CD14-positive monocyte (primary cell): ENCODE measurements at regions not wholly inside any gene's neighbourhood (a gene's known extent, or its start where the extent isn't known, plus 50 kb on each side); places are given as distances from the start of the nearest gene placed in this dataset.

Experiments used
- DNase-seq, 3 donors: peaks; one replicate each; pipeline ENCODE4 v3.0.0-alpha.2; 2011 to 2022
- H2AFZ ChIP-seq: 2 replicates; pipeline ENCODE4 v1.6.0; 2012; ENCODE audit warnings: mild to moderate bottlenecking, low read depth, low read length, inconsistent platforms; ENCODE audit not compliant: insufficient read depth, poor library complexity, severe bottlenecking
- H3K27ac ChIP-seq, 2 donors: 1 replicate in 1 of 2; 2 replicates in 1 of 2; pipeline ENCODE4 v1.5.1; 2012 to 2013; ENCODE audit warnings: low read length in 2 of 2, control low read depth in 1 of 2, inconsistent platforms in 1 of 2, low read depth in 1 of 2, mild to moderate bottlenecking in 1 of 2
- H3K27me3 ChIP-seq, 2 donors: one replicate each; pipeline versions ENCODE4 v1.6.0 to v1.6.1; 2011 to 2013; ENCODE audit warnings: low read length in 2 of 2; ENCODE audit not compliant: control insufficient read depth in 2 of 2, insufficient read depth in 2 of 2
- H3K36me3 ChIP-seq, 2 donors: replicated peaks in 1 of 2; 1 replicate in 1 of 2; 2 replicates in 1 of 2; pipeline versions ENCODE4 v1.5.1 to v1.6.1; 2012 to 2013; ENCODE audit warnings: low read length in 2 of 2, control low read depth in 1 of 2, inconsistent platforms in 1 of 2, mild to moderate bottlenecking in 1 of 2; ENCODE audit not compliant: insufficient read depth in 2 of 2, control insufficient read depth in 1 of 2
- H3K4me1 ChIP-seq, 2 donors: 1 replicate in 1 of 2; 2 replicates in 1 of 2; pipeline versions ENCODE4 v1.5.1 to v1.6.1; 2012 to 2013; ENCODE audit warnings: low read length in 2 of 2, control low read depth in 1 of 2, inconsistent platforms in 1 of 2, mild to moderate bottlenecking in 1 of 2, moderate library complexity in 1 of 2; ENCODE audit not compliant: insufficient read depth in 2 of 2, control insufficient read depth in 1 of 2
- H3K4me2 ChIP-seq: replicated peaks from 2 replicates; pipeline ENCODE3; 2012; ENCODE audit warnings: low read length, moderate library complexity, mild to moderate bottlenecking; ENCODE audit not compliant: poor library complexity, severe bottlenecking; ENCODE audit errors: extremely low read depth
- H3K4me3 ChIP-seq, 3 experiments: fragments of 200-600 bp in 1 of 3; sonication (generic) in 1 of 3; replicated peaks in 1 of 3; 1 replicate in 2 of 3; 2 replicates in 1 of 3; pipeline ENCODE4 v1.5.1; 2011 to 2013; ENCODE audit warnings: low read length in 3 of 3, mild to moderate bottlenecking in 3 of 3, control low read depth in 2 of 3, low read depth in 2 of 3, inconsistent platforms in 1 of 3, moderate library complexity in 1 of 3
- H3K79me2 ChIP-seq: 2 replicates; pipeline ENCODE4 v1.6.0; 2012; ENCODE audit warnings: mild to moderate bottlenecking, control low read depth, inconsistent platforms, low read length, moderate library complexity; ENCODE audit not compliant: insufficient read depth
- H3K9ac ChIP-seq: 2 replicates; pipeline ENCODE4 v1.6.0; 2017; ENCODE audit warnings: low read length, mild to moderate bottlenecking; ENCODE audit not compliant: insufficient read depth, poor library complexity, severe bottlenecking
- H3K9me3 ChIP-seq, 2 donors: replicated peaks in 1 of 2; 1 replicate in 1 of 2; 2 replicates in 1 of 2; pipeline versions ENCODE4 v1.5.1 to v1.6.1; 2012 to 2013; ENCODE audit warnings: low read length in 2 of 2, control low read depth in 1 of 2; ENCODE audit not compliant: control insufficient read depth in 1 of 2, insufficient read depth in 1 of 2
- H4K20me1 ChIP-seq: 2 replicates; pipeline ENCODE4 v1.6.0; 2012; ENCODE audit warnings: mild to moderate bottlenecking, low read length, control low read depth, moderate library complexity; ENCODE audit not compliant: insufficient read depth
- H3K27ac Mint-ChIP-seq, 7 donors: one replicate each; pipeline ENCODE4 v1.8.0; 2020; ENCODE audit warnings: mild to moderate bottlenecking in 7 of 7, mixed read lengths in 7 of 7, moderate library complexity in 6 of 7, inconsistent platforms in 2 of 7
- H3K27me3 Mint-ChIP-seq, 3 donors: one replicate each; pipeline ENCODE4 v1.8.0; 2021 to 2022; ENCODE audit warnings: low read depth in 3 of 3, mild to moderate bottlenecking in 3 of 3, mixed read lengths in 3 of 3, moderate library complexity in 3 of 3, inconsistent platforms in 1 of 3
- H3K36me3 Mint-ChIP-seq, 2 donors: one replicate each; pipeline ENCODE4 v1.8.0; 2020; ENCODE audit warnings: mixed read lengths in 2 of 2, inconsistent platforms in 1 of 2, mild to moderate bottlenecking in 1 of 2
- H3K4me1 Mint-ChIP-seq: one replicate; pipeline ENCODE4 v1.8.0; 2020; ENCODE audit warnings: mild to moderate bottlenecking, mixed read lengths
- H3K4me3 Mint-ChIP-seq, 2 donors: one replicate each; pipeline ENCODE4 v1.8.0; 2020; ENCODE audit warnings: mild to moderate bottlenecking in 2 of 2, mixed read lengths in 2 of 2, moderate library complexity in 1 of 2
- H3K9me3 Mint-ChIP-seq, 7 donors: one replicate each; pipeline ENCODE4 v1.8.0; 2020 to 2022; ENCODE audit warnings: mixed read lengths in 7 of 7, mild to moderate bottlenecking in 6 of 7, moderate library complexity in 6 of 7, inconsistent platforms in 2 of 7
- WGBS: methylation state at CpG from one replicate; pipeline ENCODE4 v1.1.5; 2013; ENCODE audit warnings: missing lambda C conversion rate; ENCODE audit not compliant: insufficient coverage; 5-methylcytosine and 5-hydroxymethylcytosine counted together
- intact Hi-C, 2 donors: fragments of 100-400 bp; cut with micrococcal nuclease; formaldehyde crosslinking; loops; one replicate each; pipeline versions ENCODE4 v1.15.0 to v1.15.1; 2023
- TF ChIP-seq, protein P1 (sequence below): fragments of 200-600 bp; IDR thresholded peaks from one replicate; pipeline ENCODE4 v1.8.0; 2022; ENCODE audit warnings: antibody characterized with exemption, mild to moderate bottlenecking

DNA sequence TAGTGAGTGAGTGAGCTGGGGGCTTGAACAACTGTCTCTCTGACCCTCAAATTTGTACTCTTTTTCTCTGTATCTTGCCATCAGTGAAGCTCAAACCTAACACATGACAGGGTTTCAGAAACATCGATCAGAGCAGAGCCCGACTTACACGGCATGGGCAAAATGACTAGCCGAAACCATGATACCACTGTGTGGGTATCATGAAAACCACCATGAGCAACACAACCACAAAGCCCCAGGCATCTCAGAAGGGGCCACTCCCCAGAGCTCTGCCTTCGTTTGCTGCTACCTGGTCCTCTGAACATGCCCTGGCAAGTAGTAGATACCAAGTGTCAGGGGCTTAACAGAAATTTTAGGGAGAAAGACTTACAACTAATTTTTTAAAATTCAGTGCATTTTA, 308.5 kb downstream of the WDR11 start:
- no peaks in the 10 kb centered on the region for H3K36me3 ChIP-seq
- H2AFZ ChIP-seq = no peak overlapping the region
- no peak overlapping the region for H3K4me2 ChIP-seq
- H3K36me3 Mint-ChIP-seq = no peaks in the 10 kb centered on the region
- peaks cover 3% of the 10 kb centered on the region for H3K4me1 Mint-ChIP-seq
- H3K9me3 ChIP-seq = no peaks in the 10 kb centered on the region
- intact Hi-C loops = no loop called here
- no peaks in the 10 kb centered on the region for H4K20me1 ChIP-seq
- peaks cover 3 to 16% (median 11%) of the 10 kb centered on the region in 7 donors for H3K9me3 Mint-ChIP-seq
- WGBS = 84% methylated on average over 4 of the region's 5 CpGs
- H3K9ac ChIP-seq = no peak overlapping the region
- H3K27ac ChIP-seq = no peak overlapping the region
- TF ChIP-seq, protein P1, sequence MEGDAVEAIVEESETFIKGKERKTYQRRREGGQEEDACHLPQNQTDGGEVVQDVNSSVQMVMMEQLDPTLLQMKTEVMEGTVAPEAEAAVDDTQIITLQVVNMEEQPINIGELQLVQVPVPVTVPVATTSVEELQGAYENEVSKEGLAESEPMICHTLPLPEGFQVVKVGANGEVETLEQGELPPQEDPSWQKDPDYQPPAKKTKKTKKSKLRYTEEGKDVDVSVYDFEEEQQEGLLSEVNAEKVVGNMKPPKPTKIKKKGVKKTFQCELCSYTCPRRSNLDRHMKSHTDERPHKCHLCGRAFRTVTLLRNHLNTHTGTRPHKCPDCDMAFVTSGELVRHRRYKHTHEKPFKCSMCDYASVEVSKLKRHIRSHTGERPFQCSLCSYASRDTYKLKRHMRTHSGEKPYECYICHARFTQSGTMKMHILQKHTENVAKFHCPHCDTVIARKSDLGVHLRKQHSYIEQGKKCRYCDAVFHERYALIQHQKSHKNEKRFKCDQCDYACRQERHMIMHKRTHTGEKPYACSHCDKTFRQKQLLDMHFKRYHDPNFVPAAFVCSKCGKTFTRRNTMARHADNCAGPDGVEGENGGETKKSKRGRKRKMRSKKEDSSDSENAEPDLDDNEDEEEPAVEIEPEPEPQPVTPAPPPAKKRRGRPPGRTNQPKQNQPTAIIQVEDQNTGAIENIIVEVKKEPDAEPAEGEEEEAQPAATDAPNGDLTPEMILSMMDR = no peak
- H3K4me3 ChIP-seq = no peak overlapping the region
- H3K79me2 ChIP-seq = no peaks in the 10 kb centered on the region
- H3K27ac Mint-ChIP-seq = no peak overlapping the region
- peaks cover 0 to 5% (median 0%) of the 10 kb centered on the region in 3 donors for H3K27me3 Mint-ChIP-seq
- no peak for DNase-seq
- H3K4me1 ChIP-seq = peaks cover 3 to 12% of the 10 kb centered on the region in 2 donors
- H3K27me3 ChIP-seq = no peaks in the 10 kb centered on the region
- no peak overlapping the region for H3K4me3 Mint-ChIP-seq

DNA sequence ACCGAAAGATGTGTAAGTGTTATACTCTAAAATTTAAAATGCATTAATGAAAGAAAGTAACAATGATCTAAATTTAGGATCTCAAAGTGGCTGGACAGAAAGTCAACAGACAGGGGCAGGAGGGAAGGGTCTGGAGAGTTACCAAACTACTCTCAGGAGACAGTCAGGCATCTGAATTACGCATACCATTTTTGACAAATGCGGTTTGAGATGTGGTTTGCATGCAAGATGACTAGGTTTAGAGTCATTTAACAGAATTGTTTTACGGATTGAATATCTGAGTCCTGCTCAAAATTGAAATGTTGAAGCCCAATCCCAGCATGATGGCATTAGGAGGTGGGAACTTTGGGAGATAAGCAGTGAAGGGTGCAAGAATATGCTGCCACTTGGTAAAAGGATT, 314.1 kb downstream of the WDR11 start:
- H3K36me3 Mint-ChIP-seq = no peaks in the 10 kb centered on the region
- no peaks in the 10 kb centered on the region for H3K4me1 Mint-ChIP-seq
- no peak overlapping the region for H3K27ac ChIP-seq
- H3K9ac ChIP-seq = no peak overlapping the region
- no peaks in the 10 kb centered on the region for H3K36me3 ChIP-seq
- no peak overlapping the region for H3K27ac Mint-ChIP-seq
- H3K27me3 ChIP-seq = no peaks in the 10 kb centered on the region
- no peak overlapping the region for H2AFZ ChIP-seq
- H3K79me2 ChIP-seq = no peaks in the 10 kb centered on the region
- H4K20me1 ChIP-seq = no peaks in the 10 kb centered on the region
- H3K9me3 Mint-ChIP-seq = peaks cover 0 to 12% (median 4%) of the 10 kb centered on the region in 7 donors
- 88% methylated on average over 1 of the region's 4 CpGs for WGBS
- no peak overlapping the region for H3K4me3 ChIP-seq
- no peak overlapping the region for H3K4me2 ChIP-seq
- DNase-seq = no peak
- H3K4me1 ChIP-seq = no peaks in the 10 kb centered on the region
- peaks cover 0 to 3% (median 0%) of the 10 kb centered on the region in 3 donors for H3K27me3 Mint-ChIP-seq
- H3K9me3 ChIP-seq = peaks cover 0 to 2% of the 10 kb centered on the region in 2 donors
- no peak overlapping the region for H3K4me3 Mint-ChIP-seq
- TF ChIP-seq, protein P1 = no peak
- intact Hi-C loops = no loop called here
